NCI-H2171 (cell line): ENCODE measurements at regions not wholly inside any gene's neighbourhood (a gene's known extent, or its start where the extent isn't known, plus 50 kb on each side); places are given as distances from the start of the nearest gene placed in this dataset.

ENCODE experiments used
- DNase-seq: peaks from one replicate; lab custom pipeline; 2025; lab: John Stamatoyannopoulos, UW

- no peak for DNase-seq
Measured at GRCh38 chr2:128894896-128895295, 576.2 kb upstream of the HS6ST1 start.

- no peak for DNase-seq
Measured at GRCh38 chr2:128901572-128902391, 583.1 kb upstream of the HS6ST1 start.

- no peak for DNase-seq
Measured at GRCh38 chr2:128903637-128904036, 585.0 kb upstream of the HS6ST1 start.

- no peak for DNase-seq
Measured at GRCh38 chr2:128911276-128911675, 592.6 kb upstream of the HS6ST1 start.

- DNase-seq, result no peak
Measured at GRCh38 chr2:128914320-128914719, 595.7 kb upstream of the HS6ST1 start.

GRCh38 chr2:128921751-128922150 lies 603.1 kb upstream of the HS6ST1 start:
- no peak for DNase-seq

- DNase-seq, result no peak
Measured at GRCh38 chr2:128922154-128922553, 603.5 kb upstream of the HS6ST1 start.

GRCh38 chr2:128925631-128926030 lies 607.0 kb upstream of the HS6ST1 start:
- no peak for DNase-seq

GRCh38 chr2:128930101-128930500 lies 611.4 kb upstream of the HS6ST1 start:
- no peak for DNase-seq

- DNase-seq, result no peak
Measured at GRCh38 chr2:128940378-128940777, 621.7 kb upstream of the HS6ST1 start.

- no peak for DNase-seq
Measured at GRCh38 chr2:128941751-128942150, 623.1 kb upstream of the HS6ST1 start.

GRCh38 chr2:128949360-128949759 lies 630.7 kb upstream of the HS6ST1 start:
- no peak for DNase-seq

GRCh38 chr2:128950758-128951157 lies 632.1 kb upstream of the HS6ST1 start:
- DNase-seq, result no peak

- no peak for DNase-seq
Measured at GRCh38 chr2:128958241-128958640, 639.6 kb upstream of the HS6ST1 start.

GRCh38 chr2:128967646-128968045 lies 649.0 kb upstream of the HS6ST1 start:
- no peak for DNase-seq

GRCh38 chr2:128969374-128969773 lies 650.7 kb upstream of the HS6ST1 start:
- no peak for DNase-seq

- no peak for DNase-seq
Measured at GRCh38 chr2:128970332-128971116, 651.9 kb upstream of the HS6ST1 start.

GRCh38 chr2:128973566-128973965 lies 654.9 kb upstream of the HS6ST1 start:
- DNase-seq, result no peak

GRCh38 chr2:128978212-128978611 lies 659.5 kb upstream of the HS6ST1 start:
- DNase-seq, result no peak

GRCh38 chr2:128979182-128979581 lies 660.5 kb upstream of the HS6ST1 start:
- no peak for DNase-seq

- no peak for DNase-seq
Measured at GRCh38 chr2:128980475-128980874, 661.8 kb upstream of the HS6ST1 start.

- no peak for DNase-seq
Measured at GRCh38 chr2:128981353-128981752, 662.7 kb upstream of the HS6ST1 start.

- no peak for DNase-seq
Measured at GRCh38 chr2:128982001-128982400, 663.3 kb upstream of the HS6ST1 start.
